T-helper 2 cell (primary cell): ENCODE measurements at regions not wholly inside any gene's neighbourhood (a gene's known extent, or its start where the extent isn't known, plus 50 kb on each side); places are given as distances from the start of the nearest gene placed in this dataset.

Experiments used
- DNase-seq, 5 experiments: peaks; one replicate each; pipeline versions ENCODE4 v3.0.0 to v3.0.0-alpha.2; 2012 to 2022

- DNase-seq, result no peak
Observed at GRCh38 chr5:4419281-4419680, 720.8 kb upstream of the ADAMTS16 start.

- DNase-seq, result no peak
Observed at GRCh38 chr5:4420177-4420576, 720.0 kb upstream of the ADAMTS16 start.

GRCh38 chr5:4420681-4421080 lies 719.4 kb upstream of the ADAMTS16 start:
- no peak for DNase-seq

GRCh38 chr5:4422247-4422646 lies 717.9 kb upstream of the ADAMTS16 start:
- DNase-seq, result no peak

- no peak for DNase-seq
Observed at GRCh38 chr5:4424895-4425294, 715.2 kb upstream of the ADAMTS16 start.

GRCh38 chr5:4440536-4440935 lies 699.6 kb upstream of the ADAMTS16 start:
- DNase-seq, result no peak

- DNase-seq, result no peak
Observed at GRCh38 chr5:4442221-4442620, 697.9 kb upstream of the ADAMTS16 start.

GRCh38 chr5:4447657-4448056 lies 692.5 kb upstream of the ADAMTS16 start:
- no peak for DNase-seq

GRCh38 chr5:4453655-4454054 lies 686.5 kb upstream of the ADAMTS16 start:
- no peak for DNase-seq

- DNase-seq, result no peak
Observed at GRCh38 chr5:4479426-4479825, 660.7 kb upstream of the ADAMTS16 start.

GRCh38 chr5:4480528-4481349 lies 659.4 kb upstream of the ADAMTS16 start:
- DNase-seq, result no peak

GRCh38 chr5:4487581-4487980 lies 652.5 kb upstream of the ADAMTS16 start:
- no peak for DNase-seq

GRCh38 chr5:4511996-4512656 lies 628.0 kb upstream of the ADAMTS16 start:
- no peak for DNase-seq

- DNase-seq, result no peak
Observed at GRCh38 chr5:4513381-4513780, 626.7 kb upstream of the ADAMTS16 start.

GRCh38 chr5:4514067-4514648 lies 626.0 kb upstream of the ADAMTS16 start:
- no peak for DNase-seq

- DNase-seq, result no peak
Observed at GRCh38 chr5:4518903-4519672, 621.0 kb upstream of the ADAMTS16 start.

GRCh38 chr5:4520559-4520958 lies 619.6 kb upstream of the ADAMTS16 start:
- no peak for DNase-seq

GRCh38 chr5:4523038-4523437 lies 617.1 kb upstream of the ADAMTS16 start:
- no peak for DNase-seq

GRCh38 chr5:4531756-4532704 lies 608.1 kb upstream of the ADAMTS16 start:
- DNase-seq, result no peak

GRCh38 chr5:4532705-4533080 lies 607.4 kb upstream of the ADAMTS16 start:
- DNase-seq, result no peak

GRCh38 chr5:4533457-4534105 lies 606.5 kb upstream of the ADAMTS16 start:
- no peak for DNase-seq

- no peak for DNase-seq
Observed at GRCh38 chr5:4537489-4537888, 602.6 kb upstream of the ADAMTS16 start.
